ENCODE measurements at regions not wholly inside any gene's neighbourhood (a gene's known extent, or its start where the extent isn't known, plus 50 kb on each side); places are given as distances from the start of the nearest gene placed in this dataset.

- TF ChIP-seq, protein P1, sequence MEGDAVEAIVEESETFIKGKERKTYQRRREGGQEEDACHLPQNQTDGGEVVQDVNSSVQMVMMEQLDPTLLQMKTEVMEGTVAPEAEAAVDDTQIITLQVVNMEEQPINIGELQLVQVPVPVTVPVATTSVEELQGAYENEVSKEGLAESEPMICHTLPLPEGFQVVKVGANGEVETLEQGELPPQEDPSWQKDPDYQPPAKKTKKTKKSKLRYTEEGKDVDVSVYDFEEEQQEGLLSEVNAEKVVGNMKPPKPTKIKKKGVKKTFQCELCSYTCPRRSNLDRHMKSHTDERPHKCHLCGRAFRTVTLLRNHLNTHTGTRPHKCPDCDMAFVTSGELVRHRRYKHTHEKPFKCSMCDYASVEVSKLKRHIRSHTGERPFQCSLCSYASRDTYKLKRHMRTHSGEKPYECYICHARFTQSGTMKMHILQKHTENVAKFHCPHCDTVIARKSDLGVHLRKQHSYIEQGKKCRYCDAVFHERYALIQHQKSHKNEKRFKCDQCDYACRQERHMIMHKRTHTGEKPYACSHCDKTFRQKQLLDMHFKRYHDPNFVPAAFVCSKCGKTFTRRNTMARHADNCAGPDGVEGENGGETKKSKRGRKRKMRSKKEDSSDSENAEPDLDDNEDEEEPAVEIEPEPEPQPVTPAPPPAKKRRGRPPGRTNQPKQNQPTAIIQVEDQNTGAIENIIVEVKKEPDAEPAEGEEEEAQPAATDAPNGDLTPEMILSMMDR (IDR thresholded peaks at IDR 0.05), result no peak
- no peak for TF ChIP-seq POLR2A (IDR thresholded peaks at IDR 0.05)
Measured at GRCh38 chr3:23691357-23691895, 114.3 kb upstream of the UBE2E1 start.

Data from heart left ventricle (tissue), 13 donors.